Stimulated activated CD4-positive, alpha-beta T cell treated with anti-CD3 and anti-CD28 coated beads, Interleukin-15, amount 100 ng/mL, for 1 hour (primary cell): ENCODE measurements at regions not wholly inside any gene's neighbourhood (a gene's known extent, or its start where the extent isn't known, plus 50 kb on each side); places are given as distances from the start of the nearest gene placed in this dataset.

Experiments
- DNase-seq, 2 donors: peaks; one replicate each; pipeline ENCODE4 v3.0.0-alpha.2; 2020; ENCODE audit warnings: low read depth in 1 of 2, low spot score in 1 of 2

DNA sequence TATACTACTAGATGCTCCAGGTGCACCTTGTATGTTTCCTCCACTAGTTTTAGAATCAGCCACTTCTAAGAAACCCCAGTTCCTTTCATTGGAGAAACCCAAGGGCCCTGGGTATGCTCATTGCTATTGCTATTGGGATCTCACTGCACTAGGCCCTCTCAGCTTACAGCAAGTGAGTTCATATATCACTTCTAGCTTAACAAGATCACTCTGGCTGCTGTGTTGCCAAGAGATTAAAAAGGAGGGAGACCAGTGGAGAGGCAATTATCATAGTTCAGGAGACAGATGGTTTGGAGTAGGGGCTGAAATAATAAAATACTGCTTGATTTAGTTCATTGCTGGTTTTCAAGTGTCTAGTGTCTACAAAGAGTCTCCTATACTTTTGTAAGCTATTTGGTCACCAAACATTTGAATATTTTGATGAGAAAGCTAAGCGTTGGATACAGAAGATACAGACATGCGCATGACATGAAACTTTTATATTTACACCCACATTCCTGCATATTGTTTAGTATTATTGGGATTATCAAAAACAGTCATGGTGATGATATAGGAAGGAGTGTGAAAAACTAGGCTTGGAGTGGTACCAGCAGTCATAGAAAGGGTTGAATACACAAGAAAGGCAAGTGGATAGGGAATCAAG lies 671.9 kb downstream of the ADGRL2 start:
- no peak for DNase-seq

DNA sequence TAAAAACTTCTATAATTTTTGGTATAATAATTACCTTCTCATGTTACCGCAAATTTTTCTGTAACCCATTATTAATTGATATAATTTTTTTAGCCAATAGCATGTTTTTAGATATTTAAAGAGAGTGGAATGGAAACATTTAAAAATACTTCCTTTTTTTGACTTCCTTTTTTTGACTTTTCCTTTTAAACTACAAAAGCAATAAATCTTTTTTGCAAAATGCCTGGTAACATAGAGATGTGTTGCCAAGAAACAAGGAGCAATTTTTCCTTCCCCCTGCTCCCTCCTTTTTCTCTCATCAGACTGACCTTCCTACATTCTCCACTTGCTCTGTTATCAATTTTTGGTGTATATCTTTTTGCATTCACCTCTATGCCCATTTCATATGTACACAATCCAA lies 666.2 kb downstream of the ADGRL2 start:
- DNase-seq: no peak

DNA sequence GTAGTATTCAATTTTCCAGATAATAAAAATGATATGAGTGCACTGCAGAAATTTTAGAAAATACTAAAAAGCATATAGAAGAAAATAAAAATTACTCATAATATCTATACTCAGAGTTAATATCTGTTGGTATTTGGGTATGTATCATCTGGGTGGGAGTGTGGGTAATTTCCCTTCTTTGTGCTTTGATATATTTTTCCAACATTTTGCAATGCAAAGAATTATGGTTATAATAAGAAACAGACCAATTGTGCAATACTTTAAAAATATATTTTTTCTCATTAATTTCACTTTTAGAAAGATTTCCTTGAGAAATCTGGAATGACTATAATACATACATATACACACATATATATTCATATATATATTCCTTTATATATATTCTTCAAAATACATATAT lies 665.7 kb downstream of the ADGRL2 start:
- no peak for DNase-seq

DNA sequence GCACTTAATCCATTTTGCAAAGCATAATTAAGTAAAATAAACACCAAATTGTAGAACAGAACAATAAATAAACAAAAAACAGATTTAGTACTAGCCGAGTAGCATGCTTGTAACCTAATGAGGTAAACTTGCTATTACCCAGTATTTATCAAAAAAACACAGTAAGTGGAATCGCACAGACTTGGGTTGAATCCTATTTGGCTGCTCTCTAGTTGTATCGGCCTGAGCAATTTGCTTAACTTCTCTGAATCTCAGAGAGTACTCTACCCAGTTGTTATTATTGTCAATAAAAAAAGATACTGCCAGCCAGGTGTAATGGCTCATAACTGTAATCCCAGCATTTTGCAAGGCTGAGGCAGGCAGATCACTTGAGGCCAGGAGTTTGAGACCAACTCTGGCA lies 664.3 kb downstream of the ADGRL2 start:
- DNase-seq: no peak

DNA sequence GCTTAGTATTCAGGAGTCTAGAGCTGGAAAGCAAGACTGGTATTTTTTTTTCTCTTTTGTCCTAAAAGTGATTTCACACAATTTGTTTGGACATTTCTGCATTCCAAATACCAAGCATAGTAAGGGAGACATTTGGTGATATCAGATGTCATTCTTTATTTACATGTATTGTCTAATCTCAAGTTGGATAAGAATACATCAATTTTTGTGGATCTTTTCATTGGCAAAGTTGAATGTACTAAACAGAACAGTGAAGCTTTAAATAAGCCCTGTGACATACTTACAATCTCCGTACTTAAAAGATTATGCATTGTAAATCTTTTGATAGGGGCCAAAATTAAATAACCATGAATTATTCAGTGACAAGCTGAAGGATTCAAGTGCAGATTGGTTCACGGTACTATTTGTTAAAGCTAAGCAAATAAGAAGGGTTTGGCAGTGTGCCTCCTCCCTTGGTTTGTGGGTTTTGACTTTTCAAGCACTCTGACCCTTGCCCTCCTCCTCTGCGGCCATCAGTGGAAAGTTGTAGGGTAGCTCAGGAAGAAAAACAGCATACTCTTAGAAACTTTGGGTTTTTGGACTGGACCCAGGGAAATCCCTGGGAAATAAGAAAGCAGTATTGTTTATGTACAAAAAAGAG lies 663.7 kb downstream of the ADGRL2 start:
- DNase-seq: no peak

DNA sequence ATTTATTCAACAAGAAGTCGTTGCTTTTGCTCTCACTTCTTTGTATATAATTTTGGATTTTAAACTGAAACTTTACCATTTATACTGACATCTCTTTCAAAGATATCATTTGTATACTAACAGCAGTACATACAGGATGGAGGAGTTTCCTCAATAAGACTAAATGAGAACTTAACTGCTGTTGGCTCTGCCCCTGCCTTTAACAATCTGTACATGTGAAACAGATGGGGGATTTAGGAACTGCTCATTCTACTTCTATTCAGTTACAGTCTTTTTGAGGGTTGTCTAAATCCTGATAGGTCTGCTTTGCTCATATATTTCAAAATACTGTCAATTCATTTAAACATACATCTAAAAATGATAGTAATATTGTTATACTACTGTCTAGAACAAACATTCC lies 663.2 kb downstream of the ADGRL2 start:
- no peak for DNase-seq

DNA sequence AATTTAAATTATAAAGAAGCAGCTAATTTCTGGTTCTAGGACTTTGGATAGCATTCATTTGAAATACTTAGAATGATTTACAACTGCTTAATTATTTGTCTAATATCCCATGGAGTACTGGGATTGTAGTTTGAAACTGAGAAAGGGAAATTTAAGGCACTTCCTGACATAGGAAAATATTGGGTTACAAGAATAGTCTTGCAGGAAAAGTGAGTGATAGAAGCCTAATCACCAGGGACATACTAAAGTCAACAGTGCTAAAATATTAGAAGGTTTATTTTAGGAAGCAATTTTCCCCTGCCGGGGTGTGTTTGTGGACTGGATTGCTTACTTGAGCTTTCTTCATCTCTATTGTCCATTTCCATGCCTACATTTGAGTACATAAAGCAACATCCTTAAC lies 661.6 kb downstream of the ADGRL2 start:
- no peak for DNase-seq

DNA sequence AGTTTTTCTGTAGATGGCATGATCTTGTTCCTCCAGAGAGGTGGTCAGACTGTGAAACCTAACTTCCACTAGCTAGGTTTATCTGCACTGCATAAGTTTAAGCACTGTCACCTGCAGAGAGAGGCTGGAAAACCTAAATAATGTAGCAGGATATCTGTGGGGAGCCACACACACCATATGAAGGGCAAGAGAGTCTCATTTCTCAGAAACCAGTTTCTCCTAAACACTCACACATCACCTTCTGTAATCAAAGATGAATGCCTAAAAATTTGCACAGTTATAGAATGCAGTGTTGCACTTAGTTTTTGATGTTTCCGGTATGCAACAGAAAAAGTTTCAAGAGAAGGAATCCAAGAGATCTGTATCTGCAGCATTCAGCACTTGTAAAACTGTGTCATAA lies 654.6 kb downstream of the ADGRL2 start:
- DNase-seq: no peak

DNA sequence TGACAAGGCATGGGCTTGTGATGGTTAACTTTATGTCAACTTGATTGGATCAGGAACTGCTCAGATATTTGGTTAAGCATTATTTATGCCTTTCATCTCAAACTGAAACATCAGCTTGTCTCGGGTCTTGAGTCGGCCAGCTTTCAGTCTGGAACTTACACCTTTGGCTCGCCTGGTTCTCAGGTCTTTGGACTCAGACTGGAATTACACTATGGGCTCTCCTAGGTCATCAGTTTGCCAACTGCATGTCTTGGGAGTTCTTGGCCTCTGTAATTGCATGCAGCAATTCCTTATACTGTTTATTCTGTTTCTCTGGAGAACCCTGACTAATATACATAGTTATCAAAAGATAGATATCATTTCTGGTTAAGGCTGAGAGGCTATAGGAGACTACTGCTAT lies 653.7 kb downstream of the ADGRL2 start:
- DNase-seq: no peak

DNA sequence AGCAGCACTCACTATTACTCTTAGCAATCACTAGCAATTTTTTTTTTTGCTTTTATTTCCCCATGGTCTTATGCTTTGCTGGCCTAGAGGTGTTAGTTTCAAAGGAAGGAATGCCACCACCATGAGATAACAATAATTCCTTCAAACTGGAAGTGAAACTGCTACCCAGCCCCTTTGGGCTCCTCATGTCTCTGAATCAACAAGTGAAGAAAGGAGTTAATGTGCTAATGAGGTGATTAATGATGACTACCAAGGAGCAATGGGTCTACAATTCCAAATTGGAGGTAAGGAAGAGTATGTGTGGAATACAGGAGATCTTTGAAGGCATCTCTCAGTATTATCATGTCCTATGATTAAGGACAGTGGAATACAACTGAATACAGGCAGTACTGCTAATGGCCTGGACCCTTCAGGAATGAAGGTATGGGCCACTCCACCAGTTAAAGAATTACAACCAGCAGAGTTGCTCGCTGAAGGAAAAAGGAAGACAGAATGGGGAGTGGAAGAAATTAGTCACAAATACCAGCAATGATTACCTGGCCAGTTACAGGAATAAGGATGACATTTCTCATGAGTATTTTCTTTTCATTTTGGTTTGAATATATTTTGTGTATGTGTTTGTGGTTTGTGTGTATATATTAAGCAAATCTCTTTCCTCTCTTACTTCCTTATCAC lies 652.9 kb downstream of the ADGRL2 start:
- no peak for DNase-seq

DNA sequence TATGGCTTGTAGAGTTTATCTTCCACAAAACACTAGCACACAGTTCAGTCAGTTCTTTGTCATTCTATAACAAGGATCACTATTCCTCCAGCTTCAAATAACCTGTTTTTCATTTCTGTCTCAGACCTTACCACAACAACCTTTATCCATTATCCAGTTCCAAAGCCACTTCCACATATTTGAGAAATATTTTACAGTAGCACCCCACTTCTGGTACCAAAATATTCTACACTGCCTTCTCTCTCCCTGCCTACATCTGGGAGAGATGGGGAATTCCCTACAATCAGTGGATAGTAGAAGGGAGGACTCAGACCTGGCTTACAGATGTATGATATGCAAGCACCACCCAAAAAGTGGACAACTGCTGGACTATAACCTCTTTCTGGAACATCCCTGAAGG lies 651.4 kb downstream of the ADGRL2 start:
- DNase-seq: no peak

DNA sequence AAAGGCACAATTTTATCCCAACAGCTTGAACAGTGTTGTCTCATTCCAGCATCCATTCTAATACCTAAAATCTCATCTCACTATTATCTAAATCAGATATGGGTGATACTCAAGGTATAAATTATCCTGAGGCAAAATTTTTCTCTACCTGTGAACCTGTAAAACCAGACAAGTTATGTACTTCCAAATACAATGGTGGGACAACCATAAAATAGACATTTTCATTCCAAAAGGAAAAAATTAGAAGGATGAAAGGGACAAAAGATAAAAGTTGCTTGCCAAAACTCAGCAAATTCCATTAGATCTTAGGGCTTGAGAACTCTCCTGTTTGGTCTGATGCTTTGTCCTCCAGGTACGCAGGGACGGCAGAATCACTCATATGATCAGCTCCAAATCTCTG lies 650.5 kb downstream of the ADGRL2 start:
- no peak for DNase-seq

DNA sequence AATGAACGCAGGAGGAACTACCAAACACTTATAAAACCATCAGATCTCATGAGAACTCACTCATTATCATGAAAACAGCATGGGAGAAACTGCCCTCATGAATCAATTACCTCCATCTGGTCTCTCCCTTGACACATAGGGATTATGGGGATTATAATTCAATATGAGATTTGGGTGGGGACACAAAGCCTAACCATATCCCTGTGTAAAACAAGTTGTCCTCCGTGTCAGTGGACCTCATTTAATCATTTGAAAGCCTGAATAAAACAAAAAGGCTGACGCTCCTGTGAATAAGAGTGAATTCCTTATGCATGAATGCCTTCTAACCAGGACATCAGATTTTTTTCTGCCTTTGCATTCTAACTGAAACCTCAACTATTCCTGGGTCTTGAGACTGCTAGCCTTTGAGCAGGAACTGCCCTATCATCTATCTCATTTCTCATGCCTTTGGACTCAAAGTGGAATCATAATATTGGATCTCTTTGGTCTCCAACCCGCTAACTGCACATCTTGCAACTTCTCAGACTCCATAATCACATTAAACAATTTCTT lies 648.8 kb downstream of the ADGRL2 start:
- DNase-seq: no peak

DNA sequence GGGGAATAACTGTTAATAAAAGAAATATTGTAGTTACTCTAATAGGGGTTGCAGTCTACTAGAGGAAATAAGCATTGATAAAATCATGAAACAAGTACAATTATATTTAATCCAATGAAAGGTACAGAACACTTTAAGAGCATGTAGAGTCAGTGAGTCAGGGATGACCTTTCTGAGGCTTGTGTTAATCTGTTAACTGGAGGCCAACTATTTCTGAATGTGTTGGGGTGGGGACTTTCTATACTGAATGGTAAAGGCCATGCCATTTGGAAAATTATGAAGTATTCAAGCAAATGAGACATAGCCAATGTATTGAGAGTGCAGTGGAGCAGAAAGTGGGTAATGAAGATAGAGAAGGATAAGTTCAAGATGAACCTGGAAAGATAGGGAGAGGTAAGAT lies 646.2 kb downstream of the ADGRL2 start:
- no peak for DNase-seq

DNA sequence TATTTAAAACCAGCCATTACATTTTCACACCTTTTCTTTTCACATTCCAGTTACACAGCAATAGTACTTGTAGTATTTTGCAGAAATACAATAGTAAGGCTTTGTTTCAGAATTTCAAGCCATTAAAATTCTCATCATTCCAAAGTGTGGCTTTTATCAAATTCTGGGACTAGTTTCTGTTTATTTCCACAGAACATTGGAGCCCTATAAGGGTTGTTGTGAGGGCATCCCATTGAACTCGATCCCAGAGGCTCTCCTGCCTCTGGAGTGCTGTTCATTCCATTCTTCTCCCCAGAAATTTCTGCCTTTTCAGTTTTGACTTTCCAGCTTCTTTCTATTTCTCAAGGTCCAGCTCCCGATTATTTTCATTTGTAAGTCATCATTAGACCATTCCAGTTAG lies 645.5 kb downstream of the ADGRL2 start:
- DNase-seq: no peak

DNA sequence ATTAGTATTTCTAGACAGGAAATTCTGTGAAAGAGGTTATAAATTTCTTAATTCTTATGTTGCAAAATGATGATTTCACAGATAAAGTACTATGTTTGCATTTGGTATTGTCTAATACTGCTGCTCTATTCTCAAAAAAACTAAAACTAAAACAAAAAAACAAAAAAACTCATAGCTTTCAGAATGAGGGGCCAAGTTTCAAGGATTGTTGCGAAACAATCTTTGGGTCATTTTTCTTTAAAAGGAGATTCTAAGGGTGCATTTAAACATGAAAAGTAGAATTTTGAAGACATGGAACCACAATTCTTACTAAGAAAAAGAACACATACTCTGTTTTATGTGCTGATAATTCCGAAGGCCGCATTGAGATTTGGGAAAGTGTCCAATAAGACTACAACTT lies 645.1 kb downstream of the ADGRL2 start:
- no peak for DNase-seq

DNA sequence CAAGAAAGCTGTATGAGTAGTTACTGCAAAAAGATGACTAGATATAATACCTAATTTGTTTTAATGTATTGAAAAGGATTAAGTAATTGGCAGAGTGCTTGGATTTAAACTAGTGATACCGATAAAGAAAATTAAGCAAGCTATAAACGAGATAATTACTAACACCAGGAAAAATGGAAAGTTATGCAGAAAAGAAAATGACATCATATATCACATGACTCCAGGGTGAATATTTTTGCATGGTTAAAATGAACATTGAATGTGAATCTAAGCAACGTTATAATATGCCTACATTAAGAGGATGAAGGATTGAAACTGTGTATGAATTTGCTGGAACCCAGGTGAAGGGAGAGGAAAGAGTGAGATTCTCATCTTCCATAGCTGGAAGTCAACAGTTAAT lies 644.4 kb downstream of the ADGRL2 start:
- no peak for DNase-seq

DNA sequence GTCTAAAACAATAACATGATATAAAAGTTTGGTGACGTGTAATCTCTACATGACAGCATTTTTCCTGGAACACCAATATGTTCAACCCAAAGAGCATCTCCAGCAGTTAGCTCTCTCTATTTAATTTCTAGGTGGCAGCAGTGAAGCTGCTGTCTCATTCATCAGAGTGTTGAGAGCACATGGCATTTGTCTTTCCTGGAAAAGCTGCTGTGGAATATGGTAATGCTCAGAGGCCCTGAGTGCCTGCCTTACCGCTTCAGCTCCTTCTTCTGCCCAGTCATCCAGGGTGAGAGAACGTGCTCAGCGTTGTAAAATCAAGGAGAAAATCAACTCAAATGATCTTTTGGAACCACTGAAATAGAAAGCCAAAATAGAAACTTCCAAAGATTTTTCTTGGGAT lies 640.7 kb downstream of the ADGRL2 start:
- DNase-seq: no peak

DNA sequence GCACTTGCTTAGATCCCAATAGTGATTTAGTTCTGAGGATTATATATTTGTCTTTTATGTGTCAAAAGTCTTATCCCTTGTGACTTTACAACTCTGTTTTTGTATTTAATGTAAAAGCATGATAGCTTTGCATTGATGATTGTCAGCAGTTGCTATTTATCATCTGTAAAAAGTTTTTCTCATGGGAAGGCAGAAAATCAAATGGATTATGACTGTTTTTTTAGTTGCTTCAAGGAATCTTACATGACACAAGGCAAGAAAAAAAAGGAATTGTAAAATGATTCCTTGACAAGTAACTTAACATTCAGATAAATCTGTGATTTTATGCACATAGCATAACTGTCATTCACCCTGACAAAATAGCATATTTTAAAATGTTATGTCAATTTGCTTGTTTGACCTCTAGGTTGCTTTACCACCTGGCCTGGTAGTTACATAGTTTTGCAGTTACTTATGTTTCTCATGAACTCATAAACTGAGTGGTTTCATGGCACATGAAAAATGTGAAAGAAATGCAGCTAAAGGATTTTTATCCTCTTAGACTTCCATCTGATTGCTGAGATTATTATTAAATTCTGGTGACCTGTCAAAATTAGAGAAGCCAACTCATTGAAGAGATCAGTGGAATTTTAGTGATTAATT lies 622.6 kb downstream of the ADGRL2 start:
- no peak for DNase-seq

DNA sequence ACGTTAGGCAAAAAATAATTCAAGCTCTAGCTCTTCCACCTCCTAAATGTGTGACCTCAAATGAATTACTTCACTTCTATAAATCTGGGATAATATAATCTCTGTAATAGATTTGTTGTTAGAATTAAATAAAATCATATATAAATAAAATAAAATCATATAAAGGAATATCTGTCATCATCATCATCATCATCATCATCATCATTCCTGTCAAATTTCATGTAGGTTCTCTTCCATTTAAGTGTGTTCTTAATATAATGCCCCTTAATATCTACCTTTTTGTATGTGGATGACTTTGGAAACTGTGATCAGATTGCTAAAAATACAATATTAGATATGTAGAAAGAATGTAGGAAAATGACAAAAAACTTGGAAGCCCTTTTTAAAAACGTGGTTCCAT lies 621.0 kb downstream of the ADGRL2 start:
- DNase-seq: no peak

DNA sequence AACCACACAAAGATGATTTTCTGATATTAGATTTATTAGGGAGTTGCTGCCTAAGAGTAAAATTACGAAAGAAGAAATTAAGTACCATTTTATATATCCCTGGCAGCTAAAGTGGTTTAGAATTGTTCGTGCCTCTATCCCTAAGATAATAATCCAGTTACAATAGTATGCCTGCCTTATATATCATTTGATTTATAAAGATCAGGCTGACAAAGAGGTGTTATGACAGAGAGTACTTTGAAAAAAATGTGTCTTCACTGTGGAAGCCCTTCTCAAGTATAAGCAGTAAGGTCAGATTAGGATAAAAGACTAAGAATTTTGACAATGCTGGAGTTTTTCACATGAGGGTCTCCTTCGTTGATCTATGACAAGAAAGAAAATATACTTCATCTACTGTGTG lies 619.9 kb downstream of the ADGRL2 start:
- DNase-seq: no peak

DNA sequence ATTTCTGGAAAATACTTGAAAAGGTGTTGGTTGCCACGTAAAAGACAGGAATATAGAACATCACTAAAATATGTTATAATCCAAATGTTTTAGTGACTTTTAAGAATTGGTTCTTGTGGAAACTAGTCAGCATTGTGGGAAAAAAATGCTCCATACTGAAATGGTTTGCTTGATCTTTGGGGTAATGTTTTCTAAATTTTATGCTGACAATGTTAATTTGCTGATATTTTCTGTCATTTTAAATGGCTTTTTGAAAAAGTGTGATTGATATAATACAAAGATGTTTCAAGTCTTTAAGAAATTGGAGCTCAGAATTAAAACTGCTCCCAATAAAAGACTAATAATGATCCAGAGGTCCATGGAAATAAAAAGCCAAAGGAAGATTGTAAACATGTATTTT lies 610.9 kb downstream of the ADGRL2 start:
- no peak for DNase-seq
